ENCODE measurements at regions not wholly inside any gene's neighbourhood (a gene's known extent, or its start where the extent isn't known, plus 50 kb on each side); places are given as distances from the start of the nearest gene placed in this dataset.

DNA sequence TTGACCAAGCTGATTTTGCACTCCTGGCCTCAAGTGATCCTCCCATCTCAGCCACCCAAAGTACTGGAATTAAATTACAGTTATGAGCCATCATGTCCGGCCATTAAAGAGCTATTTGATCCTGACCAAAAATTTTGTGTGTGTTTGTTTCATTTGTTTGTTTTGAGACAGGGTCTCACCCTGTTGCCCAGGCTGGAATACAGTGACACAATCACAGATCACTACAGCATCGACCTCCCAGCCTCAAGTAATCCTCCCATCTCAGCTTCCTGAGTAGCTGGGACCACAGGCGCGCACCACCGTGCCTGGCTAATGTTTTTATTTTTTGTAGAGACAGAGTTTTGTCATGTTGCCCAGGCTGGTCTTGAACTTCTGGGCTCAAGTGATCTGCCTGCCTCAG, 82.9 kb upstream of the RBPJ start:
- DNase-seq = no peak
- no peaks in the 10 kb centered on the region for H3K9me3 ChIP-seq
- 92 to 97% methylated on average over 5 of the region's 5 CpGs for WGBS, 2 donors
- TF ChIP-seq POLR2A (IDR thresholded peaks at IDR 0.05) = no peak
- TF ChIP-seq, protein P1, sequence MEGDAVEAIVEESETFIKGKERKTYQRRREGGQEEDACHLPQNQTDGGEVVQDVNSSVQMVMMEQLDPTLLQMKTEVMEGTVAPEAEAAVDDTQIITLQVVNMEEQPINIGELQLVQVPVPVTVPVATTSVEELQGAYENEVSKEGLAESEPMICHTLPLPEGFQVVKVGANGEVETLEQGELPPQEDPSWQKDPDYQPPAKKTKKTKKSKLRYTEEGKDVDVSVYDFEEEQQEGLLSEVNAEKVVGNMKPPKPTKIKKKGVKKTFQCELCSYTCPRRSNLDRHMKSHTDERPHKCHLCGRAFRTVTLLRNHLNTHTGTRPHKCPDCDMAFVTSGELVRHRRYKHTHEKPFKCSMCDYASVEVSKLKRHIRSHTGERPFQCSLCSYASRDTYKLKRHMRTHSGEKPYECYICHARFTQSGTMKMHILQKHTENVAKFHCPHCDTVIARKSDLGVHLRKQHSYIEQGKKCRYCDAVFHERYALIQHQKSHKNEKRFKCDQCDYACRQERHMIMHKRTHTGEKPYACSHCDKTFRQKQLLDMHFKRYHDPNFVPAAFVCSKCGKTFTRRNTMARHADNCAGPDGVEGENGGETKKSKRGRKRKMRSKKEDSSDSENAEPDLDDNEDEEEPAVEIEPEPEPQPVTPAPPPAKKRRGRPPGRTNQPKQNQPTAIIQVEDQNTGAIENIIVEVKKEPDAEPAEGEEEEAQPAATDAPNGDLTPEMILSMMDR (IDR thresholded peaks at IDR 0.05) = no peak
- H3K4me3 ChIP-seq = no peak overlapping the region
- H3K27me3 ChIP-seq = no peaks in the 10 kb centered on the region
- no peak overlapping the region for H3K27ac ChIP-seq
- no peaks in the 10 kb centered on the region for H3K36me3 ChIP-seq (ENCODE audit: low read depth, missing control alignments)
- H3K4me1 ChIP-seq = no peaks in the 10 kb centered on the region
- intact Hi-C loops (cut with DNase I; ENCODE audit: low total_unique reads) = no loop called here

DNA sequence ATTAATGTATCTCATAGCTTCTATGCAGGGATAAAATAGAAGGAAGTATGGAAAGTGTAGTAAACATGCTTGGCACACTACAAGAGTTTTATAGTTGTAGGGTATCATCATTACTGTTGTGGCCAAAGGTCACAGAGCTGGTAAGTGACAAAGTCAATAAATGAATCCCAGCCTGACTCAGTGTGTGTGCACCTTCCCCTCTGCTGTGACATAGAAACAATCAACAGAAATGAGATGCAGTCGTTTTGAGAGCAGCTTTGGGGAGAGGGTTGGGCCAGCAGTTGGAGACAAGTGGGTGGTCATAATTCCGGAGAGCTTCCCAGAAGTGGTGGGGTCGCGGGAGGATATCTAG, 82.4 kb upstream of the RBPJ start:
- no peak for DNase-seq
- Histone ChIP-seq H3K27me3 (no peaks in the 10 kb centered on the region), H3K9me3 (no peaks in the 10 kb centered on the region), H3K4me3 (no peak overlapping the region), H3K4me1 (no peaks in the 10 kb centered on the region), H3K36me3 (ENCODE audit: low read depth, missing control alignments) (no peaks in the 10 kb centered on the region), H3K27ac (peak overlapping the region in 1 of 2 donors; percentile 11)
- intact Hi-C loops (cut with DNase I; ENCODE audit: low total_unique reads) = no loop called here
- no peak for TF ChIP-seq POLR2A (IDR thresholded peaks at IDR 0.05)
- 36 to 43% methylated on average over 4 of the region's 4 CpGs for WGBS, 2 donors

DNA sequence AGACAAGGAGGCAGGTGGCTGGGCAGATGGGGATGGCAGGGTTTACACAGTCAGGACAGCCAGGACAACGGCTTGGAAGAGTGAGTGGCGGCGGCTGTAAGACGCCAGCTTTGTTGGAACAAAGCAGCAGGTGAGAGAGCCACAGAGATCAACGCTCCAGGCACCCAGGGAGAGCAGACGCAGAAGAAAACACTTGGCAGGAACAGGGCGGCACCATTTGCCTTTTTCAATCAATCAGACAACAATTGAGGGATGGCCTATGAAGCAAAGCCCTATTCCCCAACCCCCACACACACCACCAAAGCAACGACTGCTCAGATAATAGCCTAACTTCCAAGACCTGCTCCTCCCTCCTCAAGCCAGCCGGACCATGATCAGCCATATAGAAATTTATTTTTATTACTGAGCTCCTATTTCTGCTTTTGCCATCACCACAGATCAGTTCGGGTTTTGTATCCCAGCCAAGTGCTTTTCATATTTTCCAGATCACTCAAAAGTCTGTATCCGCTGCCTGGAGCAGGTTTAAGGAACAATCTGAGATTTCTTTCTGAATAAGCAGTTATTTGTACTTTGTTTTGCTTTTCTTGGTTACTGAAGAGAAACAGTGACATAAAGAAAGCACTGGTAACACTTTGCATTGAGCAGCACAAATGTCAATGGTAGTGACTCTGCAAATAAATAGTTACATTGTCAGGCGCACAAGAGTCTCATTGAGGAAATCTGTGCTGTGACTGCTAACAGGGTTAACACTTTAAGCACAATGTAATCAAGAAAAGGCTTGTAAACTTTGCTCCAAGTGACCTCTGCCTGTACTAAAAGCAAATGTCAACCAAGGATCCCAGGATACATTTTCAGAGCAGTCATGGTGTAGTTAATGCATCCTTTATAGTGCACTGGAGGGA, 81.8 kb upstream of the RBPJ start:
- H3K36me3 ChIP-seq (ENCODE audit: low read depth, missing control alignments) = no peaks in the 10 kb centered on the region
- WGBS, 2 donors = 41 to 46% methylated on average over 11 to 12 of the region's 12 CpGs
- H3K27ac ChIP-seq = peak overlapping the region in 1 of 2 donors; percentile 11
- H3K9me3 ChIP-seq = no peaks in the 10 kb centered on the region
- DNase-seq = no peak
- H3K4me1 ChIP-seq = no peaks in the 10 kb centered on the region
- no peak overlapping the region for H3K4me3 ChIP-seq
- intact Hi-C loops (cut with DNase I; ENCODE audit: low total_unique reads) = no loop called here
- TF ChIP-seq POLR2A (IDR thresholded peaks at IDR 0.05) = no peak
- TF ChIP-seq, protein P1 (IDR thresholded peaks at IDR 0.05) = no peak
- H3K27me3 ChIP-seq = no peaks in the 10 kb centered on the region

DNA sequence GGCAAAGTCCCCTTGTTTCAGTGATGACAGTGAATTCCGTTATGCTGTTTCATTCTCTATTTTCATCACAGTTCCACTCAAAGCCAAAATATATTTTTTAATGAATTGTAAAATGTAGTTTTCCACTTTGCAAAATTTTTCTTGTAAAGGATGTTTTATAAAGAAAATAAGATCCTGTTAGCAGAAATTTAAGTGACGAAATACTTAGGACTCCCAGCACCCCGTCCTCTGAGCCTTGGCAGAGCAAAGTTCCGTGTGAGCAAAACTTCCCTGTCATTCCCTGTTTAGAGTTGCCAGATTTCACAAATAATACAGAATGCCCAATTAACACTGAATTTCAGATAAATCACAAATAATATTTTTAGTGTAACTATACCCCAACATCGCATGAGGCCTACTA, 81.0 kb upstream of the RBPJ start:
- Histone ChIP-seq H3K9me3 (no peaks in the 10 kb centered on the region), H3K36me3 (ENCODE audit: low read depth, missing control alignments) (no peaks in the 10 kb centered on the region), H3K4me1 (no peaks in the 10 kb centered on the region), H3K4me3 (no peak overlapping the region), H3K27me3 (no peaks in the 10 kb centered on the region), H3K27ac (no peak overlapping the region)
- DNase-seq = no peak
- intact Hi-C loops (cut with DNase I; ENCODE audit: low total_unique reads) = no loop called here
- TF ChIP-seq, protein P1 (IDR thresholded peaks at IDR 0.05) = no peak
- no peak for TF ChIP-seq POLR2A (IDR thresholded peaks at IDR 0.05)
- WGBS, 2 donors = 84 to 93% methylated on average over 5 of the region's 5 CpGs

DNA sequence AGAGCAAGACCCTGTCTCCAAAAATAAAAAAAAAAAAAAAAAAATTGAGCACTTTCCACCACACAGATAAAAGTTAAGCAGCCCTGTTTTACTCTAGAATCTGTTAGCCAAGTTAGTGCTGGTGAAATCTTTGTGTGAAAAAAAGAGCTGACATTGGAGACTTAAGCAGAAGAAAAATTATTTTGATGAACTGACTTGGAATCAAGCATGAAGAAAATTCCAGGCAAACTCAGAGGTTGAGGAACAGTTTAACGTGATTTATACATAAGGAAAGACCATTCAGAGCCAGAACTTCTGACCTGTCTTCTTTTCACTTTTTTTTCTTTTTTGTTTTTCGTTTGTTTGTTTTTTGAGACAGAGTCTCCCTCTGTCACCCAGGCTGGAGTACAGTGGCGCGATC, 79.6 kb upstream of the RBPJ start:
- Histone ChIP-seq H3K36me3 (ENCODE audit: low read depth, missing control alignments) (no peaks in the 10 kb centered on the region), H3K4me3 (no peak overlapping the region), H3K9me3 (no peaks in the 10 kb centered on the region), H3K4me1 (no peaks in the 10 kb centered on the region), H3K27ac (no peak overlapping the region), H3K27me3 (no peaks in the 10 kb centered on the region)
- DNase-seq = no peak
- TF ChIP-seq, protein P1 (IDR thresholded peaks at IDR 0.05) = no peak
- TF ChIP-seq POLR2A (IDR thresholded peaks at IDR 0.05) = no peak
- WGBS, 2 donors = 86 to 93% methylated on average over 4 of the region's 4 CpGs
- intact Hi-C loops (cut with DNase I; ENCODE audit: low total_unique reads) = no loop called here

All from testis (tissue), 2 donors.